ELR (cell line): ENCODE measurements at regions not wholly inside any gene's neighbourhood (a gene's known extent, or its start where the extent isn't known, plus 50 kb on each side); places are given as distances from the start of the nearest gene placed in this dataset.
A peak's percentile ranks its signal among the peaks of the same experiment; 100 is the strongest.
"Not testable (repeated sequence)": the region's sequence is repeated elsewhere in the genome, so short reads cannot be mapped to it uniquely, and the experiment has no call there.

Experiments
- DNase-seq: peaks from one replicate; pipeline ENCODE4 v3.0.0-alpha.2; 2015; ENCODE audit warnings: low read depth

DNA sequence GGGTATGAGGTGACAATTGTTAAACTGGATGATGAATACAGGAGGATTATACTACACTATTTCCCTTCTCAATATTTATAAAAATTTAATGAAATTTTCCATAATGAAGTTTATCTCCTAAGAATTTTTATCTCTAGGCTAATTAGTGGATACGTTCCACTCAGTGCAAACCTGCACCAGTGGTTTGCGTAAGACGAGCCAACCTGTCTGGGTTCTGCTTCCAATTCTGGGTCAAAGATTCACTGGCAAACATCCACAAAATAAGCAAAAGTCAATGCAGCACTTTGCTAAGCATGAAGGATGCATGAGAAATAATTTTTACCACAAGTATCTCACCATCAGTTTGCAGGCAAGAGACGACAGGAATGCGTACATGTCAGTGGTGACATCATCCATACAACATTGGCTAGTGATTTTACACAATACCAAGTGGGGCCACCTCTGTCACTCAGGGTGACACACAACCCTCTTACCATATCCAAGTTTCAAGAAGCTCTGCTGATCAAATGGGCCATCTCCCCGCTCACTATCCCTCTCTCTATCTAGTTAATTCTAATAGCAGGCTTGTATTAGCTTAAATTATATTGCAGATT is 51.7 kb downstream of the FAM50B start:
- peak; percentile 14 for DNase-seq

GRCh38 chr6:3902871-3903648 is 53.9 kb downstream of the FAM50B start:
- DNase-seq: no peak

DNA sequence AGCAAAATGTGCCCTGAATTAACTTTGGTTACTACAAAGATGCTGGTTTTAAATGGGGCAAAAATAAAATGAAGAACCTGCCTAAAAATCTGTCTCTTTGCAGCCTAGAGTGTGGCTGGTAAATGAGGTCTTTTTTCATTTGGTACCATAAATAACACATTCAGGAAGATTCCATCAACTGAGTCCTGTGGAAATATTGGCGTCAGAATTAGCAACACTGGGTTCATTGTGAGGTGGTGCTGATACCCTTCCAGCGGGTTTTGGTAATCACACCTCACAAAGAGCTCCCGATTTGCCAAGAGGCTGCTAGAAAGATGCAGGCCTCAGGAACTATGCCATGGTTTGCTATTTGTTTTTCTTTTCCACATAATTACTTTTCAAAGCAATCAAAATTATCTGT is 55.3 kb downstream of the FAM50B start:
- DNase-seq: no peak

DNA sequence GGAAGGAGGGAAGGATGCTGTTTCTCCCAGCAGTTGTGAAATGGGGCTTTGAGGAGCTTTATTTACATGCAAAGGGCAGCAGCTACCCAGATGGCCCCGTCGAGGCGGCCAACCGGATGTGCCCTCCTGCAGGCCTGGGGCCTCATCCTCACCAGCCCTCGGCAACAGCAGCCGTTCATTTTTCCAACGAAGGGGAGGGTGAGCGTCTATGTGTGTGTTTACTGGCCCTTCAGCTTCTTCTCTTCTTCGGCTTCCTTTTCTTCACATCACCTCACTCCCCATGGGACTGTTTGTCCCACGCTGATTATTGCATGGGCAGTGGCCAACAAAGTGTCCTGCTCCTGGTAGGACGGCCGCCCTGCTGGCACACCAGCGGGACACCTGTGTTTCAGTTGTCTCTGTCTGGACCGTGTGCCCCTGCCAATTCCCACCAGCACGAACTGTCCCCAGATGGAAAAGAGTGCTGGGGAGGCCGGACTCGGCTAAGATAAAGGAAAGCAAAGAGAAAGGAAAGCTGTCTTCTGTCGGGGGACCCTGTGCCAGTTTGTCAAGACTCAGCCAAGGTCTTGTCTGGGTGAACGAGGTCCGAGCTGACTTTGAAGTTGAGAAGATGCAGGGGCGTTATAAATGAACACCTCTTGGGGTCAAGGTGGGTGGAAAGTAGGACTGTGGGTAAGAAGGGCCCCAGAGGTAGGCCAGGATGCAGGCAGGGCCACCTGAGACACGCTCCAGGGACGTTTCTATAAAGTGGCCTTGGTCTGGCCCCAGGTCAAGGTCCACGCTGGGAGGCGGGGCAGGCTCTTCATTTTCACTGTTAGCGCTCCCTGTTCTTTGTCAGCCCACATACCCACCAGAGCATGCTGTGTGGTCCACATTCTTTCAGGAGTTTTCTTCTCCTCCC is 57.0 kb downstream of the FAM50B start:
- DNase-seq: no peak

DNA sequence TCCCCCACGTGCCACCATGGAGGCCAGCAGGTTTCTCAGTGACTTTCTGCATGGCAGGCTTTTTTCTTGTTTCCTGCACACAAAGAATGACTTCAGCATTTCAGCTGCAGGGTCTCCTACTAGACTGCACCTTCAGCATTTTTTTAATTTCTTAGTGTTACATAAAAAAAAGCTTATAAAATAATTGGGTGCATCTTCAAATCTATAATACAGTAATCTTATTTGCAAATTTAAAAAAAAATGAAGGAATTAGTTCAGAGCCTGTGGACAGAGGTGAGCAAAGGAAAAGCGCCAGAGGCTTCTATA is 57.6 kb downstream of the FAM50B start:
- DNase-seq: no peak

DNA sequence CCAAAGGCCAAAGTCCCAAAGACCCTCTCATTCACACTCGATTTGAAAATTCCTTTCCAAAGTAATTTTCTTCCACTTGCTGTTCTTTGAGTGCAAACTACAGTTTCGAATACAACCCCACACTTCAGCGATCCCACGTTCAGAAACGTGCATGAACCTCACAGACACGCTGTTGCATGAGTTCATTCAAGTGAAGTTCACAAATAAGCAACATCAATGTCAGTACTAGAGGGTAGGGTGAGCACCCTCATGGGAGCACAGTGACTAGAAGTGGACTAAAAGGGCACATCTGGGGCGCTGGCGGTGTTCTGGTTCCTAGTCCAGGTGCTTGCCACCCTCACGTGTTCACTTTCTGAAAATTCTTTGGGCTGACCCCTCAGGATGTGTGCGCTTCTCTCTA is 59.0 kb downstream of the FAM50B start:
- no peak for DNase-seq

- DNase-seq: no peak
Measured at GRCh38 chr6:3908961-3909360, 59.8 kb downstream of the FAM50B start.

GRCh38 chr6:3910106-3910663 is 61.0 kb downstream of the FAM50B start:
- no peak for DNase-seq

GRCh38 chr6:3911130-3911529 is 62.0 kb downstream of the FAM50B start:
- DNase-seq: peak; percentile 34

DNA sequence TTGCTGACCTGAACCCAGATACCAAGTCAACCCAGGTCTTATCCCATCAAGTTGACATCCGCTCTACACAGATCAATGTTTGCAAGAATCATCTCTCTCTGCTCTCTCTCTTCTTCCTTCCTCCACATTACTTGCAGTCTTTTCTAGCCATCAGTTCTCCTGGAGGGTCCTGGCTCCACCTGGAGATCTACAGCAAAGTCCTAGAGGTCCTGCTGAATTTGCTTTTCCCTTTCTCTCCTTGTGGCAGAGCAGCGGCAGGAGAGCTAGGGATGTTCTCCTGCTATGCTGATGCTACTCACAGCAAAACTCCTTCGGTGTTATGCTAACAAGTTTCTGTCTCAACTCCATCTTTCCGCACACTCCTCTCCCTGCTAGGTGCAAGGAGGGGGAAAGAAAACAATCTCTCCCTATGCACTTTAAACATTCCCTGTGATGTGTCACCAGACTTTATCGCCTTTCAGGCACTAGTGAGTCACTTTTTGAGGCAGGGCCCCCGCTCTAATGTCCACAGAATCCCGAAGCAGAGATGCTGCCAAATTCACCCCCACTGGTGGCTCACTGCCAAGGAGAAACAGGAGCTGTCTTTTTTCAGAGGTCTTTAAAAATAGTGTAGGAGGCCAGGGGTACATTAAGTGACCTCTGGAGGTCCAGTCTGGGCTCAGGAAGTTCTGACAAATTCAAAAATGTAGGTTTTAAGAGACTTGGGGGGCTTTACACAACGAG is 62.6 kb downstream of the FAM50B start:
- peak; percentile 90 for DNase-seq

GRCh38 chr6:3912361-3913076 is 63.3 kb downstream of the FAM50B start:
- no peak for DNase-seq

DNA sequence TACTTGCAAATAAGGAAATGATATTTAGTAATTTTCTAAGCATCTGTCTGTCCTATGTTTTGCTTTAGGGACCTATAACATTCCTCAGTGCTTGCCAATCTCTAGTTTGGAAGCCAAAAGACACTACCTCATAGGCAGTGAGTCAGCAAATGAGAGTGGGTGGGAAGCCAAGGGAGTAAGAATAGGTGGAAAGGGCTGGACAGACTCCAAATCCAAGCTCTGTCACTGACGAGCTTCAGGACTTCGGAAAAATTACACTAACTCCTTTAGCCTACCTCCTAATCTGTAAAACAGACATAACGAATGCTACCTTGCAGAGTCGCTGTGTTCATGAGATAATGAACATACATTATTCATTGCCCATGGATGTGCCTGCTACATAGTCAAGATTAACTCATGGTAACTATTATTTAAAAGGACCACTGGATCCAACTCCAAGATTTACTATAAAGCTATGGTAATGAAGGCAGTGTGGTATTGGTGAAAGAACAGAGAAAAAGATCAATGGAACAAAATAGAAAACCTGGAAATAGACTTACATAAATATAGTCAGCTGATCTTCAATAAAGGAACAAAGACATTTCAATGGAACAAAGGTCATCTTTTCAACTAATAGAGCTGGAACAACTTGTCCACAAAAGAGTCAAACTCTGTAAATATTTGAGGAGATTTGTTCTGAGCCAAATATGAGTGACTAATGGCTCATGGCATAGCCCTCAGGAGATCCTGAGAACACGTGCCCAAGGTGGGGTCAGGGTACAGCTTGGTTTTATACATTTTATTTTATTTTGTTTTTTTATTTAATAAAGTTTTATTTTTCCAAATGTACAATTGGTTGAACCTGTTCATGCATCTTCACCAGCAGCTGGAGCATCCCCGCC is 64.1 kb downstream of the FAM50B start:
- DNase-seq: peak; percentile 97

- peak; percentile 4 for DNase-seq
Measured at GRCh38 chr6:3913958-3914337, 64.8 kb downstream of the FAM50B start.

DNA sequence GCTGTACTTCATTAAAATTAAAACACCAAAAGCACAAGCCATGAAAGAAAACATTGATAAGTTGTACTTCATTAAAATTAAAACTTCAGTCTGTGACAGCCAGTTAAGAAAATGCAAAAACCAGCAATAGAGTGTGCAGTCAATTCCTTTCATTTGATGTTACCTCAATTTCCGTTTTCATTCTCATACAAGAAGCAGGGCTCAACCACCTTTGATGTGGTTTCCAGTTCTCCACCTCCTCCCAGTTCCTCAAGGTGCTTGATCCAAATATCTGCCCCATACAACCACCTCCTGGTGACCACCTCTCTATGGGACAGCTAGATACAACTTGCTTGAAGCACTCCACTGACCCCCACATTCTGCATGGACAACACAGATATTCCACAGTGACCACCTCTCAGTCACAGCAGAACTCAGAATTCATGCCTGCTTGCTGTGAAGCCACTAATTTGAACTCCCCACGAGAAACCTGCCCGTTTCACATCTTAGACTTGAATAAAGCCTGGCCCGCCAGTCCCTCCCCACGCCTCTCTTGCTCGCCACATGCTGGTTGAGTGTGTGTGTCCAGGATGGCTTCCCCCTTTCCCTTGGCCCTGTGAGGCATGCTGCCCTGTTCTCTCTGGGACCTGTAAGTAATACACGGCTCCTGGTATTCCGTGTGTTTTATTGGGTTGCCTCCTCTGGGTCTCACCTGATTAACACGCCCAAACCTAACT is 66.1 kb downstream of the FAM50B start:
- no peak for DNase-seq

GRCh38 chr6:3916211-3916610 is 67.0 kb downstream of the FAM50B start:
- DNase-seq: no peak

DNA sequence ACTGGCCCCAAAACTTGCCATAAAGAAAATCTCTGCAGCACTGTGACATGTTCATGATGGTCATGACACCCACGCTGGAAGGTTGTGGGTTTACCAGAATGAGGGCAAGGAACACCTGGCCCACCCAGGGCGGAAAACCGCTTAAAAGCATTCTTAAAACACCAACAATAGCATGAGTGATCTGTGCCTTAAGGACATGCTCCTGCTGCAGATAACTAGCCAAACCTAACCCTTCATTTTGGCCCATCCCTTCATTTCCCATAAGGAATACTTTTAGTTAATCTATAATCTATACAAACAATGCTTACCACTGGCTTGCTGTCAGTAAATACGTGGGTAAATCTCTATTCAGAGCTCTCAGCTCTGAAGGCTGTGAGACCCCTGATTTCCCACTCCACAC is 67.6 kb downstream of the FAM50B start:
- DNase-seq: not testable (repeated sequence)

DNA sequence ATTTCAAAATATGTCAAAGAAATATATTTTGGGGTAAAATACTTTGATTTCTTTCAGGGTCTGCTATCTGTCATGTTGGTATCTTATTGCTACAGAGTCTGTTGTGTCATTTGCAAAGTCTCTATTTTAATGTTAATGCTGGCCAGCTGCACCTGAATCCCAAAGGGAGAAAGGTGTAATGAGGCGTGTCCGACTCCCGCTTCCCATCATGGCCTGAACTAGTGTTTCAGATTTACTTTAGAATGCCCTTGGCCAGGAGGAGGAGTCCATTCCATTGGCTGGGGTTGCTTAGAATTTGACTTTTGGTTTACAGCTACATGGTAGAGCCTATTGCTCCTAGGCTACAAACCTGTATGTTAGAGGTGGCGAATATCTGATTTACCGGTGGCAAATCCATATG is 69.3 kb downstream of the FAM50B start:
- no peak for DNase-seq

- peak; percentile 71 for DNase-seq
Measured at GRCh38 chr6:3919130-3919628, 70.0 kb downstream of the FAM50B start.

GRCh38 chr6:3919849-3920248 is 70.7 kb downstream of the FAM50B start:
- no peak for DNase-seq

GRCh38 chr6:3920321-3920720 is 71.1 kb downstream of the FAM50B start:
- DNase-seq: no peak
